IPS DF 4.7 (cell line): ENCODE measurements at regions not wholly inside any gene's neighbourhood (a gene's known extent, or its start where the extent isn't known, plus 50 kb on each side); places are given as distances from the start of the nearest gene placed in this dataset.
"Not testable (repeated sequence)": the region's sequence is repeated elsewhere in the genome, so short reads cannot be mapped to it uniquely, and the experiment has no call there.

Source experiments
- DNase-seq: peaks from one replicate; pipeline ENCODE4 v3.0.0-alpha.2; 2013; ENCODE audit warnings: low spot score; ENCODE audit errors: extremely low read depth

GRCh38 chr4:33709247-33709646 is 2535.1 kb downstream of the ARAP2 start:
- DNase-seq = no peak

DNA sequence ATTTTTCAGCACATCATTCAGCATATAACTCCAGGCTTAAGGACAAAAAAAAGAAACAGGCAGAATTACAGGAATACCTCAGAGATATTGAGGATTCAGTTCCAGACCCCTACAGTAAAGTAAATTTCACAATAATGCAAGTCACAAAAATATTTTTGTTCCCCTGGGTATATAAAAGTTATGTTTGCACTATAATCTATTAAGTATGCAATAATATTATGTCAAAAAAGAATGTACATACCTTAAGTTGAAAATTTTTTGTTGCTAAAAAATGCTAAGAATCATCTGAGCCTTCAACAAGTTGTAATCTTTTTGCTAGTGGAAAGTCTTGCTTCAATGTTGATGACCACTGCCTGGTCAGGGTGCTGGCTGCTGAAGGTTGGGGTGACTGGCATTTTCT is 2532.5 kb downstream of the ARAP2 start:
- DNase-seq = no peak

GRCh38 chr4:33714971-33715370 is 2529.3 kb downstream of the ARAP2 start:
- DNase-seq = no peak

- DNase-seq = no peak
Observed at GRCh38 chr4:33715841-33716395, 2528.4 kb downstream of the ARAP2 start.

DNA sequence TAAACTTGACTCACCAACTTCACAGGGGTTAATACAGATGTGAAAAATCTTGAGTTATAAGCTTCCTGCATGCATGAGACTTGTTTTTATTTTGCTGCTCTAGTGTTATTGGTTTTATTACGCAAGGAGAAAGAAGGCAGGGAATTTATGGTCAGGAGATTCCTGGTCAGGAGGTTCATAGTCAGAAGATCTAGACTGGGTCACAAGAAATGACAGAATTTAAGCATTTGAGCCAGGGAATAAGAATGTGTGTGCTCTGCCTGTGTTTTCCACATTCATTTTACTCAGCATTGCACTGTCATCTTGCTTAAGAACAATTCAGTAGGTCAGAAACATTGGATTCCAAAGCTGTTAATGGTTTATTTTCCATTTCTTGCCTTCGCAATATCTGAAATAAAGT is 2522.1 kb downstream of the ARAP2 start:
- no peak for DNase-seq

GRCh38 chr4:33722800-33723516 is 2521.4 kb downstream of the ARAP2 start:
- DNase-seq = no peak

DNA sequence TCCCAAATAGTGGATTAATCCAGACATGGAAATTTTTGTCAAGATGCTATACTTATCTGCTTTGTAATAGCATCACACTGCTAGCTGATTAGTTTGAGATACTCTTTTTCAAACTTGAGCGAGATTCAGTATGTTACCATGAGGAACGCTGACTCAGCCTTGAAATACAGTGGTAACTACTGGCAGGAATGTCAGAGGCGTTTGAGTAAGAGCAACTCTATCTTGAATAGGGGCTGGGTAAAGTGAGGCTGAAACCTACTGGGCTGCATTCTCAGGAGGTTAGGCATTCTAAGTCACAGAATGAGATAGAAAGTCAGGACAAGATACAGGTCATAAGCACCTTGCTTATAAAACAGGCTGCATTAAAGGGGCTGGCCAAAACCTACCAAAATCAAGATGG is 2519.6 kb downstream of the ARAP2 start:
- peak; percentile 1 for DNase-seq

DNA sequence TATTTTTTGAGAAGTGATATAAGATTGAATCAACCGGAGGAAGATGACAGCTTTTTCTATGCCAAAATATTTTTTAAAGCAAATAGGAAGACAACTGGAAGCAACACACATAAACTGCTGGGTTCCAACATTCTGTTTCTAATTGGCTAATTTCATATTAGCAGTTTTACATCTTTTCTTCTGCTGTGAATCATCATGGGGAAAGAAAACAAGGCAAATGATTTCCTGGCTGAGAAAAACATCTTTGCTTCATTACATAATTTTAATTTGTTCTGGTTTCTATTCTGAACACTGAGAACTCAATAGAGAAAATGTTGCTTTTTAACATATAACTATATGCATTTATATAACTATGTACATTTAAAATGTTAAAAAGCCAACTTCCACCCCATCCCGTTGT is 2518.5 kb downstream of the ARAP2 start:
- no peak for DNase-seq

DNA sequence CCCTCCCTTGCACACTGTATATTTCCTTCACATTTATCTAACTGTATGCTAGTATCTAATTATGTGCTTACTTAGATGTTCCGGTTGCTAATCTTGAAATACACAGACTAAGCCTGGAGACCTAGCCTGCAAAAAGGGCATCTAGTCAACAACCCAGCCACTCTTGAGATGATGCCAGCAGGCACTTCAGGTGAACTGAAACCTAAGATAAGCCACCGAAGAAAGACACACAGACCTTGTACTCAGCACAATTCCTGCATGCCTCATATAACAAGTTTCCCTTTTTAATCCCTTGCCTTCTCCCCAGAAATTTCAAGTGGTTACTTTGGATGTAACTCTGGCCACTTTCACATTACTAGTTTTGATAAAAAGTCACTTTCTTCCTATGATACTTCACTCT is 2506.6 kb downstream of the ARAP2 start:
- no peak for DNase-seq

- DNase-seq = no peak
Observed at GRCh38 chr4:33739884-33740632, 2504.3 kb downstream of the ARAP2 start.

- DNase-seq = not testable (repeated sequence)
Observed at GRCh38 chr4:33740871-33741270, 2503.4 kb downstream of the ARAP2 start.

- DNase-seq = no peak
Observed at GRCh38 chr4:33746979-33747378, 2497.3 kb downstream of the ARAP2 start.

DNA sequence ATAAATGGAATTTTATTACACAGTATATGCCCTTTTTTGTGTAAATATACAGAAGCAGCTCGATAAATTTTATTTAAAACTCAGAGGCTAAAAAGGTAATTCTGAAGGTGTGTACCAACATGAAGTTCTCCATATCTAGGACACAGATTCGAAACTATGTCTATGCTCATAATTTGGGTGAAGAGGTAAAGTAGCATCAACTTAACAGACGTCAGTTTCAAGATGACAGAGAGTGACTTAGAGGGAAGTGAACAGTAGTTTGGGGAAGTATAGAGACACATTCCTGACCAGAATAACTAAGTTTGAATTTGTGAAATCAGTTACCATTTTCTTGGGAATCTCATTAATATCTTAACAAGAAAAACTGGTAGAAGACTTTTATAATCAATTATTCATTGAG is 2493.3 kb downstream of the ARAP2 start:
- no peak for DNase-seq

DNA sequence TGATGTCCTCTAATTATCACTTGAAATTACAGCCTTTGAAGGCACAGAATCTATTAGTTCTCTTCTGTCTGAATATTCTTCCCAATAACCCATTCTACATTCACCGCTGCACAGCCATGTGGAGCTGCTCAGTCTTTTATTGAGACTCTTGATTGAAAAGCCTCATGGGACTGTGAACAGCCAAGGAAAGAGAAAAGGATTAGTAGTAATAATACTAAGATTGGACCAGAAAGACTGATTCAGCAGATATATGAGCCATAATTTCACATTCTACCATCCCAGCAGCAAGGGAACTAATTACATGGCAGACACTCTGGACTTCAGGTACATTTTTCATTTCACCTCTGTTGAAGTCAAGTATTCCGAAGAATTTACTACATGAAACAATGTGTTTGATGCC is 2471.7 kb downstream of the ARAP2 start:
- DNase-seq = no peak

GRCh38 chr4:33780952-33781791 is 2463.1 kb downstream of the ARAP2 start:
- DNase-seq = no peak

- no peak for DNase-seq
Observed at GRCh38 chr4:33785843-33786242, 2458.5 kb downstream of the ARAP2 start.

DNA sequence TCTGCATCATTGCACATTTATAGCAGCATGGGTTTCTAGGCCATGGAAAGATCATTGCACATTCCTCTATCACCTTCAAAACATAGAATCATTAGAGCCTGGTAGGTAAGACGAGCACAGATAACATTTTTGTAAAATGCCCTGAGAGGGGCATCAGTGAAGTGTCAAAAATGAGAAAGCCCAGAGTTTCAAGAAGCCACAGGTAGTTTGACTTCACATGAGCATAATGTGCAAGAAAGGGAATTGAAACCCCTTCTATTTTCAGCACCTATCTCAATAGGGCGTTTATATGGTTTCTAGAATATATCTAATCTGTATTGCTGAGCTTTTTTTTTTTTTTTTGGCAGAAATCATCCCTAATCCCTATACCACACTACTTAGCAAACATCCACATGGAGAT is 2441.7 kb downstream of the ARAP2 start:
- DNase-seq = no peak

DNA sequence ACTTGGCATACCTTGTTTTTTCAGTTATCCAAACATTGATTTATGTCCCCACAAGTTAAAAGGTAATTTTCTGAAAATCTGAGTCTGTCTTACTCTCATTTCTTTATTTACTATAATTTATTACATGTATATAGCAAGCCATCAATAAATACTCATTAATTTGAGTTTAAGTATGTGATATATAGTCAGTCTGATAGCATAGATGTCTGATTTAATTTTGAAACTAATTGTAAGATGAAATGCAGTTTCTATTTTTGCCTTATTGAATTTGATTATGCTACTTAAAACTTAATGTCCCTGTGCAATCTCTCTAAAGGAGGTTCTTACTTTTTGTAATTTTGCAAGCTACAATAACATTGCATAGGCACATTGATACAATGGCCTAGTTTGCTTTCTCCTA is 2418.6 kb downstream of the ARAP2 start:
- DNase-seq = no peak

DNA sequence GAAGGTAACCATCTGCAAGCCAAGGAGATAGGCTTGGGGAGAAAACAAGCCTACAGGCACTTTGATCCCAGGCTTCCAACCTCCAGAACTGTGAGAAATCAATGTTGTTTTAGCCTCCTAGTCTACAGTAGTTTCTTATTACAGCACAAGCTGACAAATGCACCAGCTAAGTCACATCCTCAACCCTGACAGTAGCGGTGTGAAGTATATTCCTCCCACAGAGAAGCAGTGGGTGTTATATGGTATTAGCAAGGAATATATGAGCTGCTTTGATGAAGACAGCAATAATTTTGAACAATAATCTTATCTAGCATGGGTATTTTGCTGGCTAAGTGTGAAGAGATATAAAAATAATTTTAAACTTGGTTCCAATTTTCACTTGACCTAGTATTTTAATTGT is 2415.0 kb downstream of the ARAP2 start:
- DNase-seq = not testable (repeated sequence)

GRCh38 chr4:33831442-33832066 is 2412.8 kb downstream of the ARAP2 start:
- DNase-seq = no peak

- not testable (repeated sequence) for DNase-seq
Observed at GRCh38 chr4:33835764-33836163, 2408.6 kb downstream of the ARAP2 start.
